ENCODE measurements at regions not wholly inside any gene's neighbourhood (a gene's known extent, or its start where the extent isn't known, plus 50 kb on each side); places are given as distances from the start of the nearest gene placed in this dataset.

- TF ChIP-seq POLR2A (IDR thresholded peaks at IDR 0.05) (no peak), CTCF (IDR thresholded peaks at IDR 0.05) (no peak)
Measured at GRCh38 chr10:108877095-108877561, 1046.2 kb downstream of the XPNPEP1 start.

Measured in uterus (tissue), 2 donors.